RWPE2 (cell line): ENCODE measurements at regions not wholly inside any gene's neighbourhood (a gene's known extent, or its start where the extent isn't known, plus 50 kb on each side); places are given as distances from the start of the nearest gene placed in this dataset.

Experiments used
- ATAC-seq: fragments of 200-7000 bp; cut with Tn5 transposase; 3 replicates; pipeline ENCODE4 v1.9.1; 2021; ENCODE audit warnings: low read depth
- DNase-seq: peaks from one replicate; pipeline ENCODE4 v3.0.0-alpha.2; 2020; ENCODE audit warnings: low spot score
- H3K27ac ChIP-seq: fragments of 450-650 bp; 2 replicates; pipeline ENCODE4 v1.5.1; 2017; ENCODE audit warnings: mild to moderate bottlenecking; ENCODE audit not compliant: poor library complexity, severe bottlenecking
- H3K27me3 ChIP-seq: fragments of 250-450 bp; sonication (Bioruptor Pico); 2 replicates; pipeline ENCODE4 v1.5.1; 2021; ENCODE audit warnings: mild to moderate bottlenecking, moderate library complexity; ENCODE audit not compliant: insufficient read depth, poor library complexity, severe bottlenecking
- H3K36me3 ChIP-seq: fragments of 250-450 bp; sonication (Bioruptor Pico); 2 replicates; pipeline ENCODE4 v1.5.1; 2020; ENCODE audit warnings: low read depth, mild to moderate bottlenecking, moderate library complexity
- H3K4me1 ChIP-seq: fragments of 250-450 bp; sonication (Bioruptor Pico); 2 replicates; pipeline ENCODE4 v1.5.1; 2021; ENCODE audit warnings: mild to moderate bottlenecking, moderate library complexity; ENCODE audit not compliant: insufficient read depth, poor library complexity, severe bottlenecking
- H3K4me3 ChIP-seq: fragments of 250-450 bp; sonication (Bioruptor Pico); 2 replicates; pipeline ENCODE4 v1.5.1; 2021; ENCODE audit warnings: mild to moderate bottlenecking, moderate library complexity; ENCODE audit not compliant: severe bottlenecking
- H3K9me3 ChIP-seq: fragments of 250-450 bp; sonication (Bioruptor Pico); 2 replicates; pipeline ENCODE4 v1.5.1; 2021; ENCODE audit warnings: mild to moderate bottlenecking, moderate library complexity; ENCODE audit not compliant: severe bottlenecking
- TF ChIP-seq, protein P1 (sequence below): fragments of 450-650 bp; IDR thresholded peaks from one replicate; pipeline ENCODE4 v1.5.1; 2017; ENCODE audit warnings: mild to moderate bottlenecking, moderate library complexity; ENCODE audit not compliant: poor library complexity, severe bottlenecking

DNA sequence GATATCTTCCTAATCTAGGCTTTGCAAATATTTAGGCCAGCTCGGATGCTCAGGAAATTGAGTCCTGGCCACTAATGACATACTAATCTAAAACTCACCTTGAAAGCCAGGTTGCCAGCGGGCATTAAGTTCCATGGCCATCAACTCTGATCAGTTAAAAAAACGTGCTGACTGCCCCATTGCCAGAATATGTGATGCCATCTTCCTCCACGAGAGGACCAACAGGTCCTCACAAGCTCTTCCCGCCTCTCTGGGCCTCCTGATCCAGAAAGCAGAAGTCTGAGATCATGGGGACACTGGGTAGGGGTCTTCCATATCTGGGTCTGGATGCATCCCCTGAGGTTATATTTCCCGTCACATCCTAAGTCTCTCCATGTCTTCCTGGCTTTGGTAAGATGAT is 311.3 kb downstream of the TCERG1L start:
- Histone ChIP-seq H3K4me1 (no peaks in the 10 kb centered on the region), H3K4me3 (no peak overlapping the region), H3K27ac (no peak overlapping the region), H3K27me3 (no peaks in the 10 kb centered on the region), H3K36me3 (no peaks in the 10 kb centered on the region), H3K9me3 (no peaks in the 10 kb centered on the region)
- ATAC-seq (no peak), DNase-seq (no peak)
- TF ChIP-seq, protein P1, sequence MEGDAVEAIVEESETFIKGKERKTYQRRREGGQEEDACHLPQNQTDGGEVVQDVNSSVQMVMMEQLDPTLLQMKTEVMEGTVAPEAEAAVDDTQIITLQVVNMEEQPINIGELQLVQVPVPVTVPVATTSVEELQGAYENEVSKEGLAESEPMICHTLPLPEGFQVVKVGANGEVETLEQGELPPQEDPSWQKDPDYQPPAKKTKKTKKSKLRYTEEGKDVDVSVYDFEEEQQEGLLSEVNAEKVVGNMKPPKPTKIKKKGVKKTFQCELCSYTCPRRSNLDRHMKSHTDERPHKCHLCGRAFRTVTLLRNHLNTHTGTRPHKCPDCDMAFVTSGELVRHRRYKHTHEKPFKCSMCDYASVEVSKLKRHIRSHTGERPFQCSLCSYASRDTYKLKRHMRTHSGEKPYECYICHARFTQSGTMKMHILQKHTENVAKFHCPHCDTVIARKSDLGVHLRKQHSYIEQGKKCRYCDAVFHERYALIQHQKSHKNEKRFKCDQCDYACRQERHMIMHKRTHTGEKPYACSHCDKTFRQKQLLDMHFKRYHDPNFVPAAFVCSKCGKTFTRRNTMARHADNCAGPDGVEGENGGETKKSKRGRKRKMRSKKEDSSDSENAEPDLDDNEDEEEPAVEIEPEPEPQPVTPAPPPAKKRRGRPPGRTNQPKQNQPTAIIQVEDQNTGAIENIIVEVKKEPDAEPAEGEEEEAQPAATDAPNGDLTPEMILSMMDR, result no peak

DNA sequence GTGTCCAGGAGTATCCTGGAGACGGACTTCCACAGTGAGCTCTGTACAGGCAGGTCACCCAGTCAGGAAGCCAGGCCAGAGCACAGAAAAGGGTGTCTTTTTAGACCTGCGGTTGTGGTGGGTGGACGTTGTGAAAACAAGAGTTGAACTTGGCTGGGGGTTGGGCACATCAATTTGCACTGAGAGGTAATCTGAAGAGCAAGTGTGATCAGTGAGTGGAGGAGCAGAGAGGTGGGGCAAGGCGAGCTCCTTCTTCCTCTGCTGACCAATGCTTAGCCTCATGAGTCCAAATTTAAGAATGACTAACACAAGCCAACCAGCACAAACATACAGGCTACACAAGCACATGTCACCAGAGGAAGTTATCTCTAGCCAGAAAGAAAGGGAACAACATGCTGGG is 310.8 kb downstream of the TCERG1L start:
- DNase-seq (no peak), ATAC-seq (no peak)
- TF ChIP-seq, protein P1, result no peak
- no peaks in the 10 kb centered on the region for H3K36me3 ChIP-seq
- no peak overlapping the region for H3K27ac ChIP-seq
- H3K4me1 ChIP-seq, result no peaks in the 10 kb centered on the region
- no peaks in the 10 kb centered on the region for H3K9me3 ChIP-seq
- H3K27me3 ChIP-seq, result no peaks in the 10 kb centered on the region
- H3K4me3 ChIP-seq, result no peak overlapping the region

DNA sequence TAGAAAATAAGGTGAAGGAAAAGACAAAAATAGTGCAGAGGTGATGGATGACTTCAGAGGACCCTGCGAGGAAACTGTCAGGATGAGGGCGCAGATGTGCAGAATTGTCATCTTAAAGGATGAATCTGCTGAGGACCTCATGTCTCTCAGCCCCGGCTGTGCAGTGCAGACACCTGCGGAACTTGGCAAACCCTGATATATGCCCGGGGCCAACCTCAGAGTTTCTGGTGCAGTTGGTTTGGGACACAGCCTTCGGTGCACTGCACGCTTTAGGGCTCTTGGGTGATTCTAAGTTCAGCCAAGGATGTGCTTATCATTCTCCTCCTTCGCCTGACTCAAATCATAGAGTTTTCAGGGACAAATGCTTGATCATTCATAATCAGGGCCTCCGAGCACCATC is 310.1 kb downstream of the TCERG1L start:
- no peak overlapping the region for H3K4me3 ChIP-seq
- H3K4me1 ChIP-seq, result no peaks in the 10 kb centered on the region
- TF ChIP-seq, protein P1, result no peak
- H3K9me3 ChIP-seq, result no peaks in the 10 kb centered on the region
- DNase-seq (no peak), ATAC-seq (no peak)
- no peaks in the 10 kb centered on the region for H3K27me3 ChIP-seq
- H3K36me3 ChIP-seq, result no peaks in the 10 kb centered on the region
- no peak overlapping the region for H3K27ac ChIP-seq

DNA sequence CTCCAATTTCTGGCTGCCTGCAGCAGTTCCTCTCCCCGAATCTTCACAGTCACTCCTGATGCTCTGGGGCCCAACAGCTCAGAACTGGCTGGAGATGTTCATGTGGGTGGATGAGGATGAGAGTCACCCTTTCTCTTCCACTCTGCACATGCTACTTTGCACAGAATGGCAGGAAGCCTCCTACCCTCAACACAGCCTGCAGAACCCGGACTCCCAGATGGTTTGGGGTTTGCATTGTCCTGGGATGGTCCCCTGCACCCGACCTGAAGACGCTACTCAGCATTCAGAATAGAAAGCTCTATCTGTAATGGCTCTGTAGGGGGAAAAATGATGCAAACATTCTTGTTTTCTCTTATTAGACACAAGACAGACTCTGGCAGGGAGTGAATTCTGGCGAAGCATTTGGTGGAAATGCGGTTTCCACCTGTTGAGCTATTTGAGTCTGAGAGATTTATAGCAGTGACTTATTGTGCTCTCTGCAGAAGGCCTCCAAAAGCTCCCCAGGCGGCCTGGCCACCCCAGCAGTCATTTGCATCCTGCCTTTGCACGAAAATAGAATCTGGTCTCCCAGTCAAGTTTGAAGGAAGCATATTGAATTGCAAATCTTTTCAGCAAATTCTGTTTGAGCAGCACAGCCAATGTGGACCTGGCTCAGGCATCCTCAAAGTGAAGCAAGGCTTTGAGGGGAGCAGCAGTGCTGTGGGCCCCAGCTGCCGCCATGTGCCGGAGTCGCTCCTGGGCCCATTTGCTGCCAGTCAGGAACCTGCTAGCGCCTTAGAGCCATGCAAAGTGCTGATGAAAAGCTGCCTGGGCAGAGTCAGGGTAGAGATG is 309.3 kb downstream of the TCERG1L start:
- TF ChIP-seq, protein P1, result no peak
- Histone ChIP-seq H3K27me3 (no peaks in the 10 kb centered on the region), H3K4me1 (no peaks in the 10 kb centered on the region), H3K4me3 (no peak overlapping the region), H3K9me3 (no peaks in the 10 kb centered on the region), H3K36me3 (no peaks in the 10 kb centered on the region), H3K27ac (no peak overlapping the region)
- ATAC-seq (no peak), DNase-seq (no peak)

DNA sequence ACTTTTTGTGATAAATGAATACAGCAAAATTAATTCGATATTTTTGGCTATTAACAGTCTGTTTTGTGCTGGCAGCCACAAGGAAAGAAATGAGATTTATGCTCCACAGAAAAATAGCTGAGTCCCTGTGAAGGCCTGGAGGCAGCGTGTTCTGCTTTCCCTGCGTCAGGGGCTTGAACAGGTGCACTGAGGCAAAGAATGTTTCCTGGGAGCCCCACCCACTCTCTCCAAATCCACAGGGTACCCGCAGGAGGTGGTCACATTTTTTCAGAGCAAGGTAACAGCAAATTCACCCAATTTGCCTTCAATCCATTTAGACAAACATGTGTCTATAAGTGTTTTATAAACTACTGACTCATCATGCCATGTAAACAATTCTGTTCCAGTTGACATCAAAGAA is 308.1 kb downstream of the TCERG1L start:
- no peaks in the 10 kb centered on the region for H3K4me1 ChIP-seq
- no peak overlapping the region for H3K27ac ChIP-seq
- ATAC-seq (no peak), DNase-seq (no peak)
- TF ChIP-seq, protein P1, result no peak
- no peaks in the 10 kb centered on the region for H3K27me3 ChIP-seq
- H3K9me3 ChIP-seq, result no peaks in the 10 kb centered on the region
- H3K4me3 ChIP-seq, result no peak overlapping the region
- no peaks in the 10 kb centered on the region for H3K36me3 ChIP-seq
